ENCODE measurements at regions not wholly inside any gene's neighbourhood (a gene's known extent, or its start where the extent isn't known, plus 50 kb on each side); places are given as distances from the start of the nearest gene placed in this dataset.

- H3K36me3 ChIP-seq (replicated peaks in 1 of 2; ENCODE audit: control insufficient read depth in 1 of 2, insufficient read depth in 2 of 2, low read length in 2 of 2) = no peaks in the 10 kb centered on the region
- 98% methylated on average over 4 of the region's 13 CpGs for WGBS (ENCODE audit: insufficient coverage)
- no peaks in the 10 kb centered on the region for H3K27me3 ChIP-seq (ENCODE audit: control insufficient read depth in 2 of 2, insufficient read depth in 2 of 2, low read length in 2 of 2)
- H3K4me3 ChIP-seq (replicated peaks in 1 of 3; ENCODE audit: low read depth in 2 of 3, low read length in 3 of 3) = no peak overlapping the region
- H3K4me1 ChIP-seq (ENCODE audit: control insufficient read depth in 1 of 2, insufficient read depth in 2 of 2, low read length in 2 of 2) = no peaks in the 10 kb centered on the region
- no peak overlapping the region for H3K9ac ChIP-seq (ENCODE audit: insufficient read depth, low read length, poor library complexity, severe bottlenecking)
- no peak overlapping the region for H3K4me2 ChIP-seq (replicated peaks; ENCODE audit: extremely low read depth, low read length, poor library complexity, severe bottlenecking)
- Mint-ChIP-seq H3K27me3 (ENCODE audit: low read depth in 3 of 3) (peaks cover 0 to 1% (median 1%) of the 10 kb centered on the region in 3 donors), H3K4me1 (no peaks in the 10 kb centered on the region), H3K9me3 (peaks cover 0 to 2% (median 0%) of the 10 kb centered on the region in 7 donors), H3K4me3 (no peak overlapping the region), H3K36me3 (no peaks in the 10 kb centered on the region), H3K27ac (no peak overlapping the region)
- intact Hi-C loops (cut with micrococcal nuclease) = no loop called here
- H2AFZ ChIP-seq (ENCODE audit: insufficient read depth, low read depth, low read length, poor library complexity, severe bottlenecking) = no peak overlapping the region
- H4K20me1 ChIP-seq (ENCODE audit: insufficient read depth, low read length) = no peaks in the 10 kb centered on the region
- H3K27ac ChIP-seq (ENCODE audit: low read depth in 1 of 2, low read length in 2 of 2) = no peak overlapping the region
- TF ChIP-seq CTCF (IDR thresholded peaks at IDR 0.05) = no peak
- no peaks in the 10 kb centered on the region for H3K79me2 ChIP-seq (ENCODE audit: insufficient read depth, low read length)
- DNase-seq = no peak
- no peaks in the 10 kb centered on the region for H3K9me3 ChIP-seq (replicated peaks in 1 of 2; ENCODE audit: control insufficient read depth in 1 of 2, insufficient read depth in 1 of 2, low read length in 2 of 2)
Observed at GRCh38 chr5:168039039-168039438, 252.4 kb upstream of the WWC1 start.

- Histone ChIP-seq H3K27me3 (ENCODE audit: control insufficient read depth in 2 of 2, insufficient read depth in 2 of 2, low read length in 2 of 2) (no peaks in the 10 kb centered on the region), H3K9ac (ENCODE audit: insufficient read depth, low read length, poor library complexity, severe bottlenecking) (no peak overlapping the region), H3K4me3 (replicated peaks in 1 of 3; ENCODE audit: low read depth in 2 of 3, low read length in 3 of 3) (no peak overlapping the region), H3K4me1 (ENCODE audit: control insufficient read depth in 1 of 2, insufficient read depth in 2 of 2, low read length in 2 of 2) (no peaks in the 10 kb centered on the region), H2AFZ (ENCODE audit: insufficient read depth, low read depth, low read length, poor library complexity, severe bottlenecking) (no peak overlapping the region), H3K9me3 (replicated peaks in 1 of 2; ENCODE audit: control insufficient read depth in 1 of 2, insufficient read depth in 1 of 2, low read length in 2 of 2) (no peaks in the 10 kb centered on the region), H3K79me2 (ENCODE audit: insufficient read depth, low read length) (no peaks in the 10 kb centered on the region), H3K36me3 (replicated peaks in 1 of 2; ENCODE audit: control insufficient read depth in 1 of 2, insufficient read depth in 2 of 2, low read length in 2 of 2) (no peaks in the 10 kb centered on the region), H3K4me2 (replicated peaks; ENCODE audit: extremely low read depth, low read length, poor library complexity, severe bottlenecking) (no peak overlapping the region), H4K20me1 (ENCODE audit: insufficient read depth, low read length) (no peaks in the 10 kb centered on the region), H3K27ac (ENCODE audit: low read depth in 1 of 2, low read length in 2 of 2) (no peak overlapping the region)
- WGBS (ENCODE audit: insufficient coverage) = 87% methylated on average over 9 of the region's 13 CpGs
- DNase-seq = no peak
- Mint-ChIP-seq H3K4me1 (no peaks in the 10 kb centered on the region), H3K27ac (no peak overlapping the region), H3K27me3 (ENCODE audit: low read depth in 3 of 3) (peaks cover 0 to 1% (median 1%) of the 10 kb centered on the region in 3 donors), H3K4me3 (no peak overlapping the region), H3K9me3 (peaks cover 0 to 2% (median 0%) of the 10 kb centered on the region in 7 donors), H3K36me3 (no peaks in the 10 kb centered on the region)
- intact Hi-C loops (cut with micrococcal nuclease) = no loop called here
- TF ChIP-seq CTCF (IDR thresholded peaks at IDR 0.05) = no peak
Observed at GRCh38 chr5:168039566-168040248, 251.7 kb upstream of the WWC1 start.

Data from CD14-positive monocyte (primary cell).